Esophagus squamous epithelium (tissue), 5 donors: ENCODE measurements at regions not wholly inside any gene's neighbourhood (a gene's known extent, or its start where the extent isn't known, plus 50 kb on each side); places are given as distances from the start of the nearest gene placed in this dataset.
"Not testable (repeated sequence)": the region's sequence is repeated elsewhere in the genome, so short reads cannot be mapped to it uniquely, and the experiment has no call there.

Experiments
- DNase-seq: peaks from one replicate; lab custom pipeline; 2025; lab: John Stamatoyannopoulos, UW
- H3K27ac ChIP-seq, 4 donors: fragments of 200-600 bp; sonication (generic); one replicate each; pipeline ENCODE4 v1.5.1; 2016 to 2019; ENCODE audit warnings: mild to moderate bottlenecking in 1 of 4
- H3K27me3 ChIP-seq, 4 donors: fragments of 200-600 bp; sonication (generic); 1 replicate in 3 of 4; 2 replicates in 1 of 4; pipeline versions ENCODE4 v1.5.1 to v1.6.0; 2017 to 2021; ENCODE audit warnings: antibody characterized with exemption in 1 of 4
- H3K36me3 ChIP-seq, 3 donors: fragments of 200-600 bp; sonication (generic); one replicate each; pipeline ENCODE4 v1.5.1; 2016 to 2019
- H3K4me1 ChIP-seq, 3 donors: fragments of 200-600 bp; sonication (generic); one replicate each; pipeline ENCODE4 v1.5.1; 2017 to 2019
- H3K4me3 ChIP-seq, 4 donors: fragments of 200-600 bp; sonication (generic); 1 replicate in 3 of 4; 2 replicates in 1 of 4; pipeline ENCODE4 v1.5.1; 2016 to 2019; ENCODE audit warnings: mild to moderate bottlenecking in 2 of 4, moderate library complexity in 1 of 4
- H3K9me3 ChIP-seq, 3 donors: fragments of 200-600 bp; sonication (generic); one replicate each; pipeline ENCODE4 v1.5.1; 2016 to 2019
- CTCF ChIP-seq, 6 experiments: fragments of 450-650 bp in 4 of 6; fragments of 200-600 bp in 2 of 6; sonication (generic) in 2 of 6; IDR thresholded peaks; one replicate each; pipeline ENCODE4 v1.5.1; 2016 to 2019; ENCODE audit warnings: antibody characterized with exemption in 6 of 6, mild to moderate bottlenecking in 4 of 6, moderate library complexity in 4 of 6
- POLR2A ChIP-seq, 4 donors: fragments of 450-650 bp; IDR thresholded peaks; one replicate each; pipeline ENCODE4 v1.6.1; 2017; ENCODE audit warnings: antibody characterized with exemption in 4 of 4, mild to moderate bottlenecking in 4 of 4, moderate library complexity in 3 of 4
- WGBS, 2 donors: methylation state at CpG; one replicate each; pipeline ENCODE4 v1.1.5; 2018; 5-methylcytosine and 5-hydroxymethylcytosine counted together
- intact Hi-C: fragments of 100-400 bp; cut with DNase I; formaldehyde crosslinking; loops from one replicate; pipeline ENCODE4 v1.15.0; 2022
- donor health status: DM: yes; HTN: yes; CAD: no.

- no peaks in the 10 kb centered on the region for H3K36me3 ChIP-seq
- no peaks in the 10 kb centered on the region for H3K9me3 ChIP-seq
- H3K27ac ChIP-seq = no peak overlapping the region
- H3K4me3 ChIP-seq = no peak overlapping the region
- intact Hi-C loops = no loop called here
- no peaks in the 10 kb centered on the region for H3K4me1 ChIP-seq
- TF ChIP-seq POLR2A (IDR thresholded peaks at IDR 0.05) = no peak
- no peak for TF ChIP-seq CTCF (IDR thresholded peaks at IDR 0.05)
- no peak for DNase-seq
- 33 to 42% methylated on average over 1 of the region's 1 CpG for WGBS, 2 donors
- no peaks in the 10 kb centered on the region for H3K27me3 ChIP-seq
Measured at GRCh38 chr5:29469581-29469980, 1723.9 kb upstream of the CDH6 start.

- DNase-seq = no peak
- Histone ChIP-seq H3K36me3 (no peaks in the 10 kb centered on the region), H3K4me1 (no peaks in the 10 kb centered on the region), H3K27me3 (no peaks in the 10 kb centered on the region), H3K27ac (no peak overlapping the region), H3K4me3 (no peak overlapping the region), H3K9me3 (no peaks in the 10 kb centered on the region)
- intact Hi-C loops = no loop called here
- WGBS, 2 donors = 49 to 72% methylated on average over 5 of the region's 5 CpGs
- TF ChIP-seq POLR2A (IDR thresholded peaks at IDR 0.05) (no peak), CTCF (IDR thresholded peaks at IDR 0.05) (no peak)
Measured at GRCh38 chr5:29462241-29462640, 1731.2 kb upstream of the CDH6 start.

- H3K27me3 ChIP-seq = no peaks in the 10 kb centered on the region
- 35 to 60% methylated on average over 4 of the region's 4 CpGs for WGBS, 2 donors
- H3K36me3 ChIP-seq = no peaks in the 10 kb centered on the region
- intact Hi-C loops = no loop called here
- H3K4me3 ChIP-seq = no peak overlapping the region
- no peaks in the 10 kb centered on the region for H3K4me1 ChIP-seq
- no peak overlapping the region for H3K27ac ChIP-seq
- H3K9me3 ChIP-seq = no peaks in the 10 kb centered on the region
- TF ChIP-seq POLR2A (IDR thresholded peaks at IDR 0.05) (no peak), CTCF (IDR thresholded peaks at IDR 0.05) (no peak)
- DNase-seq = no peak
Measured at GRCh38 chr5:29460971-29461559, 1732.4 kb upstream of the CDH6 start.

GRCh38 chr5:29451004-29451403 lies 1742.5 kb upstream of the CDH6 start:
- intact Hi-C loops, H3K4me3 ChIP-seq, H3K36me3 ChIP-seq, H3K9me3 ChIP-seq, DNase-seq, H3K4me1 ChIP-seq, H3K27me3 ChIP-seq, H3K27ac ChIP-seq: not testable (repeated sequence)
- WGBS, 2 donors = 63 to 65% methylated on average over 1 of the region's 1 CpG

GRCh38 chr5:29414681-29415080 lies 1778.8 kb upstream of the CDH6 start:
- no peak for TF ChIP-seq CTCF (IDR thresholded peaks at IDR 0.05)
- no peak for TF ChIP-seq POLR2A (IDR thresholded peaks at IDR 0.05)
- Histone ChIP-seq H3K9me3 (no peaks in the 10 kb centered on the region), H3K4me3 (no peak overlapping the region), H3K27ac (no peak overlapping the region), H3K36me3 (no peaks in the 10 kb centered on the region), H3K27me3 (no peaks in the 10 kb centered on the region), H3K4me1 (no peaks in the 10 kb centered on the region)
- no peak for DNase-seq
- intact Hi-C loops = no loop called here

GRCh38 chr5:29412979-29413378 lies 1780.5 kb upstream of the CDH6 start:
- Histone ChIP-seq H3K4me3 (no peak overlapping the region), H3K27me3 (no peaks in the 10 kb centered on the region), H3K36me3 (no peaks in the 10 kb centered on the region), H3K9me3 (no peaks in the 10 kb centered on the region), H3K27ac (no peak overlapping the region), H3K4me1 (no peaks in the 10 kb centered on the region)
- WGBS, 2 donors = 0 to 35% methylated on average over 1 of the region's 1 CpG
- DNase-seq = no peak
- intact Hi-C loops = no loop called here
- TF ChIP-seq CTCF (IDR thresholded peaks at IDR 0.05) (no peak), POLR2A (IDR thresholded peaks at IDR 0.05) (no peak)
